H1 (cell line): ENCODE measurements at regions not wholly inside any gene's neighbourhood (a gene's known extent, or its start where the extent isn't known, plus 50 kb on each side); places are given as distances from the start of the nearest gene placed in this dataset.

Source experiments
- CTCF ChIA-PET: fragments of 300-600 bp; sonication (Branson Sonifier 250); formaldehyde crosslinking; loops from one replicate; lab custom pipeline; 2021; ENCODE audit not compliant: partially characterized antibody; lab: Charles Lee
- POLR2A ChIA-PET: fragments of 300-600 bp; sonication (Branson Sonifier 250); formaldehyde crosslinking; loops from one replicate; lab custom pipeline; 2021; ENCODE audit warnings: inconsistent platforms; ENCODE audit not compliant: partially characterized antibody; lab: Charles Lee
- DNase-seq, 2 experiments: peaks; one replicate each; pipeline versions ENCODE4 v3.0.0 to v3.0.0-alpha.2; 2010 to 2022; ENCODE audit warnings: low spot score in 2 of 2, low read depth in 1 of 2, mixed read lengths in 1 of 2
- FAIRE-seq: peaks from 2 replicates; lab custom pipeline; 2011; peaks lifted over from hg19 to GRCh38; lab: Jason Lieb, UNC
- H2AFZ ChIP-seq: 2 replicates; pipeline ENCODE4 v1.8.1; 2012; ENCODE audit warnings: low read length, inconsistent platforms
- H2AK5ac ChIP-seq: 2 replicates; pipeline ENCODE4 v1.6.1; 2013; ENCODE audit warnings: low read depth, low read length
- H2BK120ac ChIP-seq: replicated peaks from 2 replicates; pipeline ENCODE3; 2013; ENCODE audit warnings: low read depth, low read length, inconsistent platforms
- H2BK12ac ChIP-seq: 2 replicates; pipeline ENCODE4 v1.6.1; 2013; ENCODE audit warnings: low read depth, low read length
- H2BK15ac ChIP-seq: 2 replicates; pipeline ENCODE4 v1.6.1; 2013; ENCODE audit warnings: low read length
- H2BK20ac ChIP-seq: 2 replicates; pipeline ENCODE4 v1.6.1; 2013; ENCODE audit warnings: low read length
- H2BK5ac ChIP-seq: 2 replicates; pipeline ENCODE4 v1.6.1; 2013; ENCODE audit warnings: low read depth, low read length
- H3K14ac ChIP-seq: 2 replicates; pipeline ENCODE4 v1.6.1; 2013; ENCODE audit warnings: inconsistent platforms; ENCODE audit not compliant: insufficient read length
- H3K18ac ChIP-seq: 2 replicates; pipeline ENCODE4 v1.6.1; 2013; ENCODE audit warnings: low read length; ENCODE audit errors: extremely low read depth
- H3K23ac ChIP-seq: 2 replicates; pipeline ENCODE4 v1.6.1; 2013; ENCODE audit warnings: inconsistent platforms; ENCODE audit not compliant: insufficient read length
- H3K23me2 ChIP-seq: 2 replicates; pipeline ENCODE4 v1.6.1; 2013; ENCODE audit warnings: low read depth, low read length
- H3K27ac ChIP-seq: 2 replicates; pipeline ENCODE4 v1.6.1; 2011; ENCODE audit warnings: low read depth, low read length, inconsistent platforms
- H3K27me3 ChIP-seq, 4 experiments: replicated peaks in 1 of 4; 1 replicate in 1 of 4; 2 replicates in 3 of 4; pipeline versions ENCODE4 v1.6.1 to v1.8.1; 2011 to 2013; ENCODE audit warnings: low read length in 3 of 4, mild to moderate bottlenecking in 3 of 4, inconsistent platforms in 2 of 4, mixed read lengths in 2 of 4, moderate library complexity in 1 of 4; ENCODE audit not compliant: control insufficient read depth in 3 of 4, insufficient read depth in 3 of 4; ENCODE audit errors: extremely low read depth in 1 of 4
- H3K36me3 ChIP-seq, 4 experiments: 2 replicates each; pipeline versions ENCODE4 v1.6.1 to v1.8.1; 2011 to 2013; ENCODE audit warnings: mild to moderate bottlenecking in 4 of 4, low read length in 3 of 4, moderate library complexity in 2 of 4, control low read depth in 1 of 4, inconsistent platforms in 1 of 4; ENCODE audit not compliant: insufficient read depth in 4 of 4, control insufficient read depth in 2 of 4
- H3K4ac ChIP-seq: replicated peaks from 2 replicates; pipeline ENCODE3; 2013; ENCODE audit warnings: low read length, low read depth, mixed read lengths, inconsistent platforms; ENCODE audit not compliant: insufficient read length
- H3K4me1 ChIP-seq, 4 experiments: replicated peaks in 1 of 4; 1 replicate in 1 of 4; 2 replicates in 3 of 4; pipeline versions ENCODE4 v1.6.1 to v1.8.1; 2011 to 2013; ENCODE audit warnings: low read length in 3 of 4, inconsistent platforms in 2 of 4, mixed read lengths in 1 of 4; ENCODE audit not compliant: insufficient read depth in 4 of 4, control insufficient read depth in 3 of 4
- H3K4me2 ChIP-seq, 2 experiments: 2 replicates each; pipeline versions ENCODE4 v1.6.1 to v1.8.1; 2011 to 2013; ENCODE audit warnings: low read depth in 2 of 2, low read length in 2 of 2, control low read depth in 1 of 2, inconsistent platforms in 1 of 2, mild to moderate bottlenecking in 1 of 2; ENCODE audit not compliant: insufficient read depth in 1 of 2
- H3K4me3 ChIP-seq, 4 experiments: fragments of 200-600, 300-600 bp in 1 of 4; sonication (generic), shearing (Covaris generic), sonication (Bioruptor Twin) in 1 of 4; 2 replicates each; pipeline versions ENCODE4 v1.5.1 to v1.8.1; 2011 to 2016; ENCODE audit warnings: low read length in 4 of 4, low read depth in 3 of 4, control low read depth in 2 of 4, inconsistent platforms in 2 of 4, mild to moderate bottlenecking in 2 of 4, mixed read lengths in 1 of 4, moderate library complexity in 1 of 4; ENCODE audit not compliant: insufficient read depth in 2 of 4; ENCODE audit errors: extremely low read depth in 1 of 4
- H3K56ac ChIP-seq: replicated peaks from 2 replicates; pipeline ENCODE3; 2013; ENCODE audit warnings: low read depth, mild to moderate bottlenecking, mixed read lengths, low read length, inconsistent platforms; ENCODE audit not compliant: insufficient read length
- H3K79me1 ChIP-seq: 2 replicates; pipeline ENCODE4 v1.6.1; 2013; ENCODE audit warnings: low read depth, low read length, control low read depth
- H3K79me2 ChIP-seq, 2 experiments: 2 replicates each; pipeline versions ENCODE4 v1.6.1 to v1.8.1; 2012 to 2013; ENCODE audit warnings: low read length in 2 of 2, mild to moderate bottlenecking in 2 of 2, inconsistent platforms in 1 of 2; ENCODE audit not compliant: insufficient read depth in 2 of 2, control insufficient read depth in 1 of 2
- H3K9ac ChIP-seq, 4 experiments: replicated peaks in 1 of 4; 1 replicate in 1 of 4; 2 replicates in 3 of 4; pipeline versions ENCODE4 v1.6.1 to v1.8.1; 2011 to 2013; ENCODE audit warnings: low read depth in 3 of 4, low read length in 3 of 4, control low read depth in 2 of 4, mild to moderate bottlenecking in 2 of 4, moderate library complexity in 2 of 4, inconsistent platforms in 1 of 4; ENCODE audit errors: extremely low read depth in 1 of 4
- H3K9me3 ChIP-seq, 2 experiments: 2 replicates each; pipeline versions ENCODE4 v1.6.1 to v1.8.1; 2012 to 2013; ENCODE audit warnings: mild to moderate bottlenecking in 2 of 2, moderate library complexity in 2 of 2, control low read depth in 1 of 2, inconsistent platforms in 1 of 2, low read depth in 1 of 2, low read length in 1 of 2, mixed read lengths in 1 of 2; ENCODE audit not compliant: insufficient read depth in 2 of 2
- H4K20me1 ChIP-seq, 2 experiments: replicated peaks in 1 of 2; 2 replicates each; pipeline versions ENCODE3 to v1.8.1; 2011 to 2013; ENCODE audit warnings: inconsistent platforms in 2 of 2, low read length in 2 of 2, mild to moderate bottlenecking in 1 of 2; ENCODE audit not compliant: insufficient read depth in 2 of 2, control insufficient read depth in 1 of 2
- H4K5ac ChIP-seq: 2 replicates; pipeline ENCODE4 v1.6.1; 2013; ENCODE audit warnings: low read length, low read depth, mixed read lengths, inconsistent platforms; ENCODE audit not compliant: insufficient read length
- H4K8ac ChIP-seq: 2 replicates; pipeline ENCODE4 v1.8.0; 2013; ENCODE audit warnings: mild to moderate bottlenecking, moderate library complexity, low read length, inconsistent platforms; ENCODE audit not compliant: insufficient read depth; ENCODE audit errors: extremely low read depth
- H4K91ac ChIP-seq: replicated peaks from 2 replicates; pipeline ENCODE3; 2013; ENCODE audit warnings: low read length, mixed read lengths, inconsistent platforms; ENCODE audit not compliant: insufficient read length
- BCL11A ChIP-seq, 2 experiments: IDR thresholded peaks; one replicate each; pipeline ENCODE4 v1.6.1; 2011; ENCODE audit warnings: low read depth in 2 of 2, low read length in 2 of 2, mild to moderate bottlenecking in 2 of 2
- CBX8 ChIP-seq: fragments of 300-800, 300-1000 bp; sonication (generic); IDR thresholded peaks from 2 replicates; pipeline ENCODE4 v1.7.1; 2016; ENCODE audit warnings: low read depth, low read length, borderline replicate concordance
- CHD2 ChIP-seq: IDR thresholded peaks from 2 replicates; pipeline ENCODE4 v1.6.1; 2012; ENCODE audit warnings: low read length, improper control_type of control experiment
- EGR1 ChIP-seq: IDR thresholded peaks from 2 replicates; pipeline ENCODE4 v1.6.1; 2011; ENCODE audit warnings: low read depth, low read length, borderline replicate concordance
- FOSL1 ChIP-seq: IDR thresholded peaks from 2 replicates; pipeline ENCODE4 v1.6.1; 2011; ENCODE audit warnings: mild to moderate bottlenecking, low read depth, low read length, moderate library complexity; ENCODE audit not compliant: insufficient read depth
- HDAC2 ChIP-seq, 2 experiments: fragments of 300-600 bp in 1 of 2; sonication (generic) in 1 of 2; IDR thresholded peaks; 2 replicates each; pipeline ENCODE4 v1.6.1; 2011 to 2012; ENCODE audit warnings: low read depth in 2 of 2, low read length in 2 of 2, mild to moderate bottlenecking in 2 of 2, moderate library complexity in 2 of 2, borderline replicate concordance in 1 of 2, inconsistent platforms in 1 of 2
- JUN ChIP-seq: IDR thresholded peaks from 2 replicates; pipeline ENCODE4 v1.6.1; 2011; ENCODE audit warnings: low read depth, mild to moderate bottlenecking, improper control_type of control experiment, low read length
- KDM1A ChIP-seq: fragments of 200-600, 300-600 bp; sonication (generic); IDR thresholded peaks from 2 replicates; pipeline ENCODE4 v1.7.1; 2016; ENCODE audit warnings: mild to moderate bottlenecking, low read length, borderline replicate concordance
- RAD21 ChIP-seq, 2 experiments: IDR thresholded peaks in 1 of 2; conservative IDR thresholded peaks in 1 of 2; 2 replicates each; pipeline ENCODE4 v1.6.1; 2011; ENCODE audit warnings: low read depth in 2 of 2, low read length in 2 of 2, improper control_type of control experiment in 1 of 2, inconsistent platforms in 1 of 2, mild to moderate bottlenecking in 1 of 2, moderate library complexity in 1 of 2
- SIX5 ChIP-seq: IDR thresholded peaks from 2 replicates; pipeline ENCODE4 v1.6.1; 2011; ENCODE audit warnings: mild to moderate bottlenecking, low read depth, low read length
- SP4 ChIP-seq: IDR thresholded peaks from 2 replicates; pipeline ENCODE4 v1.6.1; 2012; ENCODE audit warnings: low read length, inconsistent platforms
- SUZ12 ChIP-seq: fragments of 200-600 bp; sonication (generic); IDR thresholded peaks from 2 replicates; pipeline ENCODE4 v1.6.1; 2012; ENCODE audit warnings: mild to moderate bottlenecking, inconsistent platforms, low read length, moderate library complexity, mixed read lengths
- TCF12 ChIP-seq: IDR thresholded peaks from 2 replicates; pipeline ENCODE4 v1.6.1; 2011; ENCODE audit warnings: low read depth, mild to moderate bottlenecking, low read length
- YY1 ChIP-seq: IDR thresholded peaks from 2 replicates; pipeline ENCODE4 v1.6.1; 2011; ENCODE audit warnings: low read depth, mild to moderate bottlenecking, low read length
- WGBS, 2 experiments: shearing (Covaris generic) in 1 of 2; methylation state at CpG; one replicate each; pipeline versions ENCODE4 v1.1.6 to v1.1.7; 2013 to 2015; ENCODE audit warnings: low lambda C conversion rate in 2 of 2, mixed read lengths in 2 of 2, inconsistent platforms in 1 of 2, low coverage in 1 of 2, missing lambda C conversion rate in 1 of 2; ENCODE audit not compliant: insufficient replicate concordance in 2 of 2, insufficient coverage in 1 of 2, insufficient read length in 1 of 2; ENCODE audit errors: extremely low coverage in 1 of 2, missing lambda C conversion rate in 1 of 2; 5-methylcytosine and 5-hydroxymethylcytosine counted together
- TF ChIP-seq, protein P1 (sequence below): IDR thresholded peaks from 2 replicates; pipeline ENCODE4 v1.6.1; 2012; ENCODE audit warnings: inconsistent platforms

DNA sequence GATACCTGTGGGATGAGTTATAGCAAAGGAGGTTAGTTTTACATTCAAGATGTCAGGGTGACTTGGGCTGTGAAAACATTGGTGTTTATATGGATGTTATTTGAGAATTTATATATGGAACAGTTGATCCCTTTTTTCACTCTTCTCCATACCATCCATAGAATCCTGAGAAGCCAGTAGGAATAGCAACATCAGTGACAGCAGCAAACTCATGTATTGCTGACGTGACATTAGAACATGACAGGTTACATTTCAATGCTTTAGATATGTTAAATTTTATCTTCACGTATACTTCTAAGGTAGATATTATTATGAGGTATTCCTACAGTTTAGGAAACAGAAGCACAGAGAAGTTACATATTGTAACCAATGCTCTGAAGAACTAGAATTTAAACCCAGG lies 745.2 kb upstream of the GCFC2 start:
- Histone ChIP-seq H3K27me3 (peaks cover 0 to 1% (median 0%) of the 10 kb centered on the region in 4 experiments; a peak in 1 of 7 replicates), H2AK5ac (no peak overlapping the region), H3K9ac (no peak overlapping the region), H4K20me1 (no peaks in the 10 kb centered on the region), H3K36me3 (no peaks in the 10 kb centered on the region), H3K4me1 (no peaks in the 10 kb centered on the region), H3K9me3 (no peaks in the 10 kb centered on the region), H2BK15ac (no peak overlapping the region), H2BK20ac (no peak overlapping the region), H4K8ac (no peak overlapping the region), H3K56ac (no peak overlapping the region), H3K79me2 (no peaks in the 10 kb centered on the region), H2BK12ac (no peak overlapping the region), H4K91ac (no peak overlapping the region), H3K18ac (no peak overlapping the region), H3K14ac (no peak overlapping the region), H4K5ac (no peak overlapping the region), H3K23ac (no peak overlapping the region), H3K4ac (no peak overlapping the region), H3K23me2 (no peaks in the 10 kb centered on the region), H2BK120ac (no peak overlapping the region), H3K79me1 (no peaks in the 10 kb centered on the region), H3K4me2 (no peak overlapping the region), H2AFZ (no peak overlapping the region), H3K4me3 (no peak overlapping the region), H2BK5ac (no peak overlapping the region), H3K27ac (no peak overlapping the region)
- DNase-seq (no peak), FAIRE-seq (no peak)
- CTCF ChIA-PET, result no interaction called here
- POLR2A ChIA-PET, result no interaction called here
- 75% methylated on average over 2 of the region's 2 CpGs; no CpG with 5 or more reads in 1 of the 2 experiments for WGBS, 2 experiments
- no peak for TF ChIP-seq FOSL1
- TF ChIP-seq SP4, result no peak
- TF ChIP-seq JUN, result no peak
- no peak for TF ChIP-seq CHD2
- no peak for TF ChIP-seq HDAC2 (IDR thresholded peaks at IDR 0.05; ENCODE audit: borderline replicate concordance in 1 of 2, low read depth in 2 of 2, low read length in 2 of 2)
- no peak for TF ChIP-seq KDM1A
- no peak for TF ChIP-seq BCL11A (IDR thresholded peaks at IDR 0.05; ENCODE audit: low read depth in 2 of 2, low read length in 2 of 2)
- no peak for TF ChIP-seq EGR1
- TF ChIP-seq RAD21 (IDR thresholded peaks at IDR 0.05 in 1 of 2, conservative IDR thresholded peaks at IDR 0.05 in 1 of 2; ENCODE audit: low read depth in 2 of 2, low read length in 2 of 2), result no peak
- TF ChIP-seq SIX5, result no peak
- TF ChIP-seq, protein P1, sequence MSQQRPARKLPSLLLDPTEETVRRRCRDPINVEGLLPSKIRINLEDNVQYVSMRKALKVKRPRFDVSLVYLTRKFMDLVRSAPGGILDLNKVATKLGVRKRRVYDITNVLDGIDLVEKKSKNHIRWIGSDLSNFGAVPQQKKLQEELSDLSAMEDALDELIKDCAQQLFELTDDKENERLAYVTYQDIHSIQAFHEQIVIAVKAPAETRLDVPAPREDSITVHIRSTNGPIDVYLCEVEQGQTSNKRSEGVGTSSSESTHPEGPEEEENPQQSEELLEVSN, result no peak
- no peak for TF ChIP-seq SUZ12
- TF ChIP-seq CBX8, result no peak
- TF ChIP-seq TCF12, result no peak
- TF ChIP-seq YY1, result no peak
